GM21825 (cell line): ENCODE measurements at regions not wholly inside any gene's neighbourhood (a gene's known extent, or its start where the extent isn't known, plus 50 kb on each side); places are given as distances from the start of the nearest gene placed in this dataset.
"Not testable (repeated sequence)": the region's sequence is repeated elsewhere in the genome, so short reads cannot be mapped to it uniquely, and the experiment has no call there.

Experiments
- ATAC-seq: cut with Tn5 transposase; IDR thresholded peaks from one replicate; pipeline ENCODE4 v1.9.1; 2021; ENCODE audit warnings: mild to moderate bottlenecking, moderate library complexity; ENCODE audit not compliant: unreplicated experiment

GRCh38 chr2:4965556-4966320 lies 726.4 kb upstream of the SOX11 start:
- ATAC-seq, result no peak

GRCh38 chr2:4967206-4967605 lies 725.0 kb upstream of the SOX11 start:
- no peak for ATAC-seq

GRCh38 chr2:4972472-4972871 lies 719.7 kb upstream of the SOX11 start:
- ATAC-seq, result no peak

GRCh38 chr2:4973354-4973753 lies 718.8 kb upstream of the SOX11 start:
- ATAC-seq, result no peak

GRCh38 chr2:4973973-4974372 lies 718.2 kb upstream of the SOX11 start:
- ATAC-seq, result no peak

GRCh38 chr2:4976407-4976806 lies 715.8 kb upstream of the SOX11 start:
- ATAC-seq, result no peak

- ATAC-seq, result no peak
Observed at GRCh38 chr2:4979111-4979510, 713.1 kb upstream of the SOX11 start.

GRCh38 chr2:4980995-4981394 lies 711.2 kb upstream of the SOX11 start:
- no peak for ATAC-seq

GRCh38 chr2:4981802-4982409 lies 710.3 kb upstream of the SOX11 start:
- no peak for ATAC-seq

GRCh38 chr2:4988444-4988843 lies 703.7 kb upstream of the SOX11 start:
- not testable (repeated sequence) for ATAC-seq

GRCh38 chr2:4992226-4992625 lies 700.0 kb upstream of the SOX11 start:
- ATAC-seq, result no peak

GRCh38 chr2:4995466-4995865 lies 696.7 kb upstream of the SOX11 start:
- no peak for ATAC-seq

- no peak for ATAC-seq
Observed at GRCh38 chr2:5007596-5007995, 684.6 kb upstream of the SOX11 start.

- no peak for ATAC-seq
Observed at GRCh38 chr2:5019324-5019723, 672.9 kb upstream of the SOX11 start.

- ATAC-seq, result no peak
Observed at GRCh38 chr2:5020116-5020875, 671.9 kb upstream of the SOX11 start.

- ATAC-seq, result no peak
Observed at GRCh38 chr2:5021136-5021535, 671.0 kb upstream of the SOX11 start.

GRCh38 chr2:5022061-5022460 lies 670.1 kb upstream of the SOX11 start:
- ATAC-seq, result no peak

GRCh38 chr2:5022708-5023635 lies 669.2 kb upstream of the SOX11 start:
- ATAC-seq, result not testable (repeated sequence)

- ATAC-seq, result no peak
Observed at GRCh38 chr2:5026571-5027234, 665.5 kb upstream of the SOX11 start.

- no peak for ATAC-seq
Observed at GRCh38 chr2:5035057-5035488, 657.1 kb upstream of the SOX11 start.
